ENCODE measurements at regions not wholly inside any gene's neighbourhood (a gene's known extent, or its start where the extent isn't known, plus 50 kb on each side); places are given as distances from the start of the nearest gene placed in this dataset.

DNA sequence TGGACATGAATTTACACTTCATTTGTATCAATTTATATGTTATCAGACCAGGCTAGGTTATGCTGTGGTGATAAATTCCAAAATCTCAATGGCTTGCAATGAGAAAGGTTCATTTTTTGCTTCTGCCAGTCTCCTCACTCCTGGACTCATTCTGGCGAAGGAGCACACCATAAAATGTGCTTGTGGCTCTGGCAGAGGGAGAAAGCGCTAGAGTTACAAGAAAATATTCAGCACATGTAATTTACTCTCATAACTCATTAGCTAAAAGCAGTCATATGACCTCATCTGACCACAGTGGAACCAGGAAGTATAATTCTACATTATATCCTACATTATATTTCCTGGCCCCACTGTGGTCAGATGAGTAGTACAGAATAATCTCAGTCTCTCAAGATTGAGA lies 193.8 kb downstream of the BCHE start:
- H3K27ac Mint-ChIP-seq, result no peak overlapping the region
- intact Hi-C loops (cut with micrococcal nuclease), result no loop called here
- no peaks in the 10 kb centered on the region for H3K36me3 Mint-ChIP-seq (ENCODE audit: low read depth)
- no peaks in the 10 kb centered on the region for H3K4me1 Mint-ChIP-seq (ENCODE audit: low read depth)
- no peaks in the 10 kb centered on the region for H3K27me3 Mint-ChIP-seq
- H3K9me3 Mint-ChIP-seq, result peaks cover 28% of the 10 kb centered on the region
- H3K4me3 Mint-ChIP-seq, result no peak overlapping the region

DNA sequence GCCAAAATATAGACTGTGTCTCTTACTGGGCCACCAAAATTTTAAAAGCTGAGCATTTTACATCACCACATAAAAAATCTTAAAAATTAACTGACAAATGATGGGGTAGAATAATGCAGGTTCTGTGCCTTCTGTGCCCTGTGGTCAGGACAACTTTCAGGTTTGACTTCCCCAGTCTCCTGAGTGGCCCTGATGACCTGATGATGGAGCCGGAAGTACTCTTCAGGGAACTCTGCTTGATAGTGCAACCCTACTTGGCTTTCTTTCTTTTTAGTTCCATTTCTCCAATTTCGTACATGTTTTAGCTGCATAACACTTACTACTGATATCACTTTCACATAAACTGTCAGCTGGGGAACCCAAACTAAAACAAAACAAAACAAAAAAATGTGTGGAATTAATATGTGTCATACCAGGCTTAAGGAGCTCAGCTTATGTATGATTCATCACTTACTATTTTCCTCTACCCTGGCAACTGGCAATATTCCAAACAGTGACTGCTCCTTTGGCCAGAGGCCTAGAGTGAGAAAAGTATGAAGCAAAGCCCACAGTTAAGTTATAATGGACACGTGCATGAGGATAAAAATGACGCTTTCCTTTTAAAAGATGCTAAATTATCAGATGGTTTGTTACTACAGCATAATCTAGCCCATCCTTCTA lies 194.3 kb downstream of the BCHE start:
- intact Hi-C loops (cut with micrococcal nuclease), result no loop called here
- Mint-ChIP-seq H3K36me3 (ENCODE audit: low read depth) (no peaks in the 10 kb centered on the region), H3K27me3 (no peaks in the 10 kb centered on the region), H3K9me3 (peaks cover 33% of the 10 kb centered on the region), H3K4me3 (no peak overlapping the region), H3K27ac (no peak overlapping the region), H3K4me1 (ENCODE audit: low read depth) (no peaks in the 10 kb centered on the region)

DNA sequence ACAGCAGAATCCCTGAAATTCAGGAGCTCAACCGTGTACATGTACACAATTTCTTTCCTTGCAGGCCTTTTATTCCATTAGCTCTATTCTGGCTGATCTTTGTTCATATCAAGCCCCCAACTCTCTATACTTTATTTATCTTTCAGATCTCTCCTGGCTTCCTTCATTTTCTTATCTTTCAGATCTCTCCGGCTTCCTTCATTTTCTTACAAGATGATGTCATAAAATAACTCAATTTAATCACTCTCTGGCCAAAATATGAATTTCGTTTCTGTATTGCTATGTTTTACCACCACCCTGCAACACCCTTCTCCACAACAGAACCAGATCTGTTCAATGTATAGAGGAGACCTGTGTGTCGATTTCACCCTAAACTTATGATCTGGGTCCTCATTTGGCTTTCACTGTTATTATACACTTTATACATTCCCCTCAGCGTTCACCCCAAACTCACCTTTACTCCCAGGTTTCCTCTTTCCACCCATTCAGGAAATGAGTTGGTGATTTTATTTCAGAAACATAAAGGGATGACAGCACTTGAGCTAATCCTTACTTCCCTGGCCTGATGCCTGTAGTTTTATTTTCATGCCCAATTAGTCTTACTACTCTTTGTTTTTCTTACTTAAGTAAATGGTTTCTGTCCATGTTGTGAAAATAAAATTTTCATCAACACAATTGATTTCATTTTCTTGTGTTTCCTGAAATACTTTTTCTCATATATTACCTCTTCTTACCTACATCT lies 195.5 kb downstream of the BCHE start:
- H3K9me3 Mint-ChIP-seq, result peaks cover 27% of the 10 kb centered on the region
- H3K27ac Mint-ChIP-seq, result no peak overlapping the region
- H3K4me1 Mint-ChIP-seq (ENCODE audit: low read depth), result no peaks in the 10 kb centered on the region
- no peaks in the 10 kb centered on the region for H3K27me3 Mint-ChIP-seq
- H3K4me3 Mint-ChIP-seq, result no peak overlapping the region
- intact Hi-C loops (cut with micrococcal nuclease), result no loop called here
- H3K36me3 Mint-ChIP-seq (ENCODE audit: low read depth), result no peaks in the 10 kb centered on the region

DNA sequence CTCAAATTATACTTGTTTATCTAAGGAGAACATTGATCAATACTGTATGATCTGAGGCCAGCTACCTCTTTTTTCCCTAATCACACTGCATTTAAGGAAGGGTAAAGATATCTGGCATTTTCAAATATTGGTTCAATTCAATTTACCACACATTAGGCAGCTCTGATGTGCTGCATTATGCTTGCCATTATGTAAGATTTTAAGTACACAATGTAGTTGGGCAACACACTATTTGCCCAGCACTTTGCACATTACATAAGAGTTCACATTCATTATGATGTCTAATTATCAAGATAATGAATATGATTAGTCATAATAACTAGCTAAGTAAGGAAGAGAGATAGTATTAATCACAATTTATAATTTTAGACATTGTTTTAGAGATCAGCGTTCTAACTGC lies 196.3 kb downstream of the BCHE start:
- Mint-ChIP-seq H3K4me3 (no peak overlapping the region), H3K4me1 (ENCODE audit: low read depth) (no peaks in the 10 kb centered on the region), H3K36me3 (ENCODE audit: low read depth) (no peaks in the 10 kb centered on the region), H3K27me3 (no peaks in the 10 kb centered on the region), H3K27ac (no peak overlapping the region), H3K9me3 (peaks cover 31% of the 10 kb centered on the region)
- intact Hi-C loops (cut with micrococcal nuclease), result no loop called here

DNA sequence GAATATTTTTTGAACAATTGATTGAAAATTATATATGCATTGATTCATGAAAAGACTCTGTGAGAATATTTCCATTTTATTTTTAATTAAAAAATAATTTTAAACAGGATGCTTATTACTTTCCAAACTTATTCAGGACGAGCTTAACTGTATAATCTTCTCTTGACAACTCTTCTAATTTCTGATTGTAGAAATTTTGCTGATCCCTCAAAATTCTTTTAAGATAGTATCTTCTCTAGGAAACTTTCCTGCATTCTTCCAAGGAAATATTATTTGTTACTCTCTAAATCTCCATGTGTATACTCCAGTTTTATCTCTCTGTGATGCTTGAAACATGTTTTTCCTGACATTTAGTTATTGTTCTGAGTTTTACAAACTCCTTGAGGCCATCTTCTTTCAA lies 197.2 kb downstream of the BCHE start:
- H3K9me3 Mint-ChIP-seq, result peaks cover 39% of the 10 kb centered on the region
- intact Hi-C loops (cut with micrococcal nuclease), result no loop called here

DNA sequence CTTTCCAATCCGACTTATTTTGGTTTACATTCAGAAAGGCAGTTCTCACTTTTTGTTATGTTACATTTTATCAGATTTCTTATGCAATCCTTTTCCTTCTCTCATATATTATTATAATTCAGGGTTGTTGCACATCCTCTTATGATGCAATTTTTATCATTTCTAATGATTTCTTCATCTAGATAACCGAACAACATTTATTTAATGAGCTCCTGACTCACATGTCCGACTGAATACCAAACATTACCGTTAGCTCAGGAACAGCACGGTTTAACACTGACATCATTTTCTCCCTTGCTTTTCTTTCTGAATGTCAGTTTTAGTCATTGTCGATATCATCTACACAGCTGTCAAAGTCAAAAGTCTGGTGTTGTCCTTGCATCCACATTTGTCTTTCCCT lies 199.2 kb downstream of the BCHE start:
- Mint-ChIP-seq H3K9me3 (peaks cover 54% of the 10 kb centered on the region), H3K36me3 (ENCODE audit: low read depth) (no peaks in the 10 kb centered on the region)

More for the DNA sequence above, 197.2 kb downstream of the BCHE start:
- Mint-ChIP-seq H3K36me3 (ENCODE audit: low read depth) (no peaks in the 10 kb centered on the region), H3K27me3 (no peaks in the 10 kb centered on the region), H3K27ac (no peak overlapping the region), H3K4me3 (no peak overlapping the region), H3K4me1 (ENCODE audit: low read depth) (no peaks in the 10 kb centered on the region)

DNA sequence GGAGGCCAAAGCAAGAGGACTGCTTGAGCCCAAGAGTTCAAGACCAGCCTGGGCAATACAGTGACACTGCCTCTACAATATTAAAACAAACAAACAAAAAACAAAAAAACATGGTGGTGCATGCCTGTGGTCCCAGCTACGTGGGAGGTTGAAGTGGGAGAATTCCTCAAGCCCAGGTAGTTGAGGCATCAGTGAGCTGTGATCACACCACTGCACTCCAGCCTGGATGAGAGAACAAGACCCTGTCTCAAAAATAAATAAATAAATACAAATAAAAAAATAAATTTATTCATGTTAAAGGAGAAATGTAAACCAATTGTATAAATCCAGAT lies 200.6 kb downstream of the BCHE start:
- Mint-ChIP-seq H3K9me3 (peaks cover 48% of the 10 kb centered on the region), H3K36me3 (ENCODE audit: low read depth) (no peaks in the 10 kb centered on the region), H3K4me1 (ENCODE audit: low read depth) (no peaks in the 10 kb centered on the region), H3K27me3 (no peaks in the 10 kb centered on the region), H3K27ac (no peak overlapping the region), H3K4me3 (no peak overlapping the region)
- intact Hi-C loops (cut with micrococcal nuclease), result no loop called here

More for the DNA sequence above, 199.2 kb downstream of the BCHE start:
- Mint-ChIP-seq H3K4me3 (no peak overlapping the region), H3K27ac (no peak overlapping the region), H3K27me3 (no peaks in the 10 kb centered on the region), H3K4me1 (ENCODE audit: low read depth) (no peaks in the 10 kb centered on the region)
- intact Hi-C loops (cut with micrococcal nuclease), result no loop called here

DNA sequence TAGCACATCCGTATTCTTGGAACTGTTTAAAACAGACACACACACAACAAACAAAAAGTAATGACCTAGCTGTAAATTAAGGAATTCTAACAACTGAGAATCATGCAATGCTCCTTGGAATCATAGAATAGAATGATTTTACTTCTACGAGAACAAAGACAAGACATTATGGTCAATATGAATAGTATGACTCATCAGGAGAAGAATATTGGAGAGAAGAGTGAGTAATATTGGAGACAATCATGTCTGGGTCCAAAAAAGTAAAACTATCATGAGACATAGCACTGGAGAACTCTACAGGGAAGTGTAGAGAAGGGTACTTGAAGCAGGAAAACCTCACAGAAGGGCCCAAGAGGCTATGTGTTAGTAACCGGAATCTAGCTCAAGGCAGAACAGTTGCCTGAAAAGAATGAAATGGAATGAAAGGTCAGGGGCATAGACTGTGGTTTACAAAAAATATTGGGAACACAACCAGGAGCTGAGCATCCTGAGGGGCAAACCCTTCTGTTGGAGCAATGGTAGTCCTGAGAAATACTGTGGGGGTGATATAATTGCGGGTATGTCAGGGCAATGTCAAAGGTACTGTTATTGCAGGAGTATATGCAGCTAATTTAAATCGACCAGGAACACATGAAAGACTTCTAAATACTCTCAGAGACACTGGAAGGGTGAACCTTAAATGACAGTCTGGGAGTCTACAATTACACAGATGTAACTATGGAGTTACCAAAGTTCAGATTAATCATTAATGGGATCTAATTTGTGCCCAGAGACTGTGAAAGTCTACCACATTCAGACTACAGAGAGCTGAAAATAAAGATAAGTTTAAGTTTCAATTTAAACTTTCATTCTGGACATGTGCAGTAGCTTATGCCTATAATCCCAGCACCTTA lies 201.2 kb downstream of the BCHE start:
- H3K9me3 Mint-ChIP-seq, result peaks cover 50% of the 10 kb centered on the region
- H3K4me3 Mint-ChIP-seq, result no peak overlapping the region
- H3K4me1 Mint-ChIP-seq (ENCODE audit: low read depth), result no peaks in the 10 kb centered on the region
- no peak overlapping the region for H3K27ac Mint-ChIP-seq
- intact Hi-C loops (cut with micrococcal nuclease), result no loop called here
- no peaks in the 10 kb centered on the region for H3K27me3 Mint-ChIP-seq
- no peaks in the 10 kb centered on the region for H3K36me3 Mint-ChIP-seq (ENCODE audit: low read depth)

DNA sequence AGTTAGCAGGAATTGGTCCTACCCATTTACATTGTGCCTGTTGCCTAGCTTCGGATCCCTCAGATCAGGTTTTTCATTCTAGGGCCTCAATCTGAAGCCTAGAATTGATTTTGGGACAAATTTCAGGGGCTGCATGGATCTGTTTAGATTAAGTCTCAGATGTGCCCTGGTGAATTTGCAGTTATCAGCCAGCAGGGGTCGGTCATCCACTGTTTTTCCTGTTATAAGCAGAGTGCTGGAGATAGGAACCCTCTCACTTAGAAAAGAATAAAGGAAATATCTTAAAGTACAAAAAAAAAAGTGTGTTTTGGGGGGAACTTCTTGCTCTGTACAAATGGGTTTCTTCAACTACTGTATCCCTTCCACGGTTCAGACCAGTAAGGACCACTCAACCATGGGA lies 212.5 kb downstream of the BCHE start:
- Mint-ChIP-seq H3K27ac (no peak overlapping the region), H3K27me3 (no peaks in the 10 kb centered on the region), H3K4me3 (no peak overlapping the region), H3K4me1 (ENCODE audit: low read depth) (no peaks in the 10 kb centered on the region), H3K9me3 (peaks cover 59% of the 10 kb centered on the region), H3K36me3 (ENCODE audit: low read depth) (no peaks in the 10 kb centered on the region)
- intact Hi-C loops (cut with micrococcal nuclease), result no loop called here

DNA sequence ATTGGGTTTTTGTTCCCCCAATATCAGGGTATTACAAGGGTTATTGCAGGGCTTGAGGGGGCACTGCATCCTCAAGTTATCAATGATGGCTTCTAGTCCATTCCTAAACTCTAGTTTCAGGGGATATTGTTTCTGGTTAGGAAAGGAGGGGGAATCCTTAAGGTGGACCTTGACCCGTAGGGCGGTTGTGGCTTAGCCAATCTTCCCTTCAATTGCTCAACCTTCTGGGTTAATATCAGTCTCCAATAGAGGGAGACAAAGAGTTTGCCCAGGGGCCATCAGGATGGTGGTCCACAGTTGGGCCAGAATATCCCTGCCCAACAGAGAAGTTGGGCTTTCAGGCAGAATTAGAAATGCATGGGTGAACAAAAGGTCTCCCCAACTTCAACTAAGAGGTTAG lies 214.9 kb downstream of the BCHE start:
- Mint-ChIP-seq H3K4me1 (ENCODE audit: low read depth) (no peaks in the 10 kb centered on the region), H3K27me3 (no peaks in the 10 kb centered on the region), H3K27ac (no peak overlapping the region), H3K9me3 (peaks cover 55% of the 10 kb centered on the region), H3K4me3 (no peak overlapping the region), H3K36me3 (ENCODE audit: low read depth) (no peaks in the 10 kb centered on the region)
- intact Hi-C loops (cut with micrococcal nuclease), result no loop called here

DNA sequence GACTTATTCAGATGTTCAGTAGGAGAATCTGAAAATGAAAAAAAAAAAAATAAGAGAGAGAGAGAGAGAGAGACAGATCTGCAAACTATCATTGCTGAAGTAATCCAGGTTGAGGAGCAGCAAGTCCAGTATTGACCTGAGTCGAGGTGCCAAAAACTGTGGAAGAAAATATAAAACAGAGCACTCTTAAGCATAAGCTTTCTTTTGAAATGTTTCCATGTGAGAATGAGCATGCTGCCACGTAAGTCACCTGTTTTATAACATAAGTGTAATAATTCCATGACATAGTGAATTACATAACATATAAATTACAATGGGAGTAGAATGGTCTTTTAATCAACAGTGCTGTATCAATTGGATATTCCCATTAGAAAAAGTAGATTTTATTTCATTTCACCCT lies 218.2 kb downstream of the BCHE start:
- Mint-ChIP-seq H3K27ac (no peak overlapping the region), H3K4me3 (no peak overlapping the region), H3K27me3 (no peaks in the 10 kb centered on the region), H3K36me3 (ENCODE audit: low read depth) (no peaks in the 10 kb centered on the region), H3K9me3 (peaks cover 32% of the 10 kb centered on the region), H3K4me1 (ENCODE audit: low read depth) (no peaks in the 10 kb centered on the region)
- intact Hi-C loops (cut with micrococcal nuclease), result no loop called here

DNA sequence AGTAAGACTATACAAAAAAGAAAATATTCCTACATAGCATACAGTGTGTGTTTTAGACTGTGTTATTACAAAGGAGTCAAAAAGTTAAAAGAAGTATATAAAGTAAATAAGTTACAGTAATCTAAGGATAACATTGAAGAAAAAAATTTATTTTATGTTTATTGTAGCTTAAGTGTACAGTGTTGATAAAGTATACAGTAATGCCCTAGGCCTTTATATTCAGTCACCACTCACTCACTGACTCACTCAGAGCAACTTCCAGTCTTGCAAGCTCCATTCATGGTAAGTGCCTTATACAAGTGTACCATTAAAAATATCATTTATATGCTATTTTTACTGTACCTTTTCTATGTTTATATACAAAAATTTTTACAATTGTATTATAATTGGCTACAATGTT lies 220.1 kb downstream of the BCHE start:
- Mint-ChIP-seq H3K27me3 (no peaks in the 10 kb centered on the region), H3K27ac (no peak overlapping the region), H3K9me3 (peaks cover 15% of the 10 kb centered on the region), H3K4me1 (ENCODE audit: low read depth) (no peaks in the 10 kb centered on the region), H3K36me3 (ENCODE audit: low read depth) (no peaks in the 10 kb centered on the region), H3K4me3 (no peak overlapping the region)
- intact Hi-C loops (cut with micrococcal nuclease), result no loop called here

DNA sequence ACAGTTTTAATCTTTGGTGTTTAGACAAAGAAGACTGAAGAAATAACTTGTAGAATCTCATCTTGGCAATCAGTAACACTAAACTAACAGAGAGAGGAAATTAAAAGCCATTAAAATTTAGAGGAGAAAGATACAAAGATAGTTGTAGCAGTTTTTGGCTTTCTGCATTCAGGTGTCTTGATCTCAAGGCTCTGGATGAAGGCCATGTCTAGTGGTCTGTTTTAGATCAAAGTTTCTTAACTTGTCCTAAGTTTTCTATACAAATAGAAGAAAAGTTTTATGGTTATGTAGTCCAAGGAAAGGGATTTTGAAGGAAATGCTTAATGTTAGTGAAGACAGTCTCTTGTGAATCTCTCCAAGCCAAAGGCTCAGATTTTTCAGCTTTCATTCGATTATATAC lies 222.9 kb downstream of the BCHE start:
- Mint-ChIP-seq H3K27me3 (no peaks in the 10 kb centered on the region), H3K36me3 (ENCODE audit: low read depth) (no peaks in the 10 kb centered on the region), H3K4me3 (no peak overlapping the region), H3K4me1 (ENCODE audit: low read depth) (no peaks in the 10 kb centered on the region), H3K27ac (no peak overlapping the region), H3K9me3 (peaks cover 15% of the 10 kb centered on the region)
- intact Hi-C loops (cut with micrococcal nuclease), result no loop called here

DNA sequence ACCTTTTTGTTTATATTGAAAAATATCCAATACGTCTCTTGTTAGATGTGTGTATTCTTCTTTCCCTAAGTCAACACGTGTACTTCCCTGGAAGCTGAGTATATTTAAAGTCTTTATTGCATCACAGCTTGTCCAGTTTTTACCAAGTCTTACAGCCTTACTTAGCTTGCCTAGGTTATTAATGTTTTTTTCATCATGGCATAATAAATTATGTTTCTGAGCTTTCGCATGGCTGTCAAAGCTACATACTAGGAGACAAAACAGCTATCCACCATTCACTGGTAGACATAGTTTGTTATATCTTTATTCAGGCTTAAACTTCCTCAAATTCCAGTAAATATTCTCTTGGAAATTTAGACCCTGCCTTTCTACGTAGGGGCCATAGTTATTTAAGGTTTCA lies 224.2 kb downstream of the BCHE start:
- Mint-ChIP-seq H3K4me1 (ENCODE audit: low read depth) (no peaks in the 10 kb centered on the region), H3K36me3 (ENCODE audit: low read depth) (no peaks in the 10 kb centered on the region), H3K27ac (no peak overlapping the region), H3K4me3 (no peak overlapping the region), H3K27me3 (no peaks in the 10 kb centered on the region), H3K9me3 (peaks cover 4% of the 10 kb centered on the region)
- intact Hi-C loops (cut with micrococcal nuclease), result no loop called here
